ENCODE measurements at regions not wholly inside any gene's neighbourhood (a gene's known extent, or its start where the extent isn't known, plus 50 kb on each side); places are given as distances from the start of the nearest gene placed in this dataset.

GRCh38 chr13:103236213-103236612, 170.0 kb upstream of the SLC10A2 start:
- no peak for DNase-seq

DNA sequence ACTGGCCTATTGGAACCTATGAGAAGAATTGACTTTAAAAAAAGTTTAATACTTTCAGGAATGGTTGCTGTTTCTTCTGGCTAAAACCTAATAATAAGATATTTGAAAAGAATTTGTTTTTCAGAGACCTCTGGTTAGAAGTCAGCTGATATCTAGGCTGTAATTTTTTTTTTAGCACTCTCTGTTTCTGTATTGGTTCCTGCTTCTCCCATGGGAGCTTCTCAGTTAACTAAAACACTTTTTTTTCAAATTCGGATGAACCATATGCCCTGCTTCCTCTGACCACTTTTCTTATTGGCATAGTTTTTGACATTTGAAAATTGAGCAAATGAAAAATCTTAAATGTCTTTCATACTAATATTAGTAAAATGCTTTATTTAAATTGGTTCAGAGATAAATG, 163.5 kb upstream of the SLC10A2 start:
- DNase-seq = no peak

DNA sequence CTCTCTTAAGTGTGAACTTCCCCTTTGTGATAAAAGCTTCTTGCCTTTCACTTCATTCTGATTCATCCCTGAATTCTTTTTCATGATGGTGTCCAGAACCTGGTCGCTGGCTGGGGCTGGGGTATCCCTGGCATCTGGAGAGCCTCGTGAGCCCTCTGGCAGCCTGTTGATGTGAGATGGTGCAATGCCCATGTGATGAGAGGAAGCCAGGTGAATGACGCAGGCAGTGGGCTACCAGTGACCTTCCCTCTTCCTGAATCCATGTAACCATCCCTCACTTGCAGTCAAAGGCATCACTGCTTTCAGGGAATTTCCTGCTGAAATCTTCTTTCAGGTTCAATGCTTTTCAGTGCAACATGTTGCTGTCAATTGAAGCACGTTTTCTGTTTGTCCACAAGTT, 158.6 kb upstream of the SLC10A2 start:
- no peak for DNase-seq

DNA sequence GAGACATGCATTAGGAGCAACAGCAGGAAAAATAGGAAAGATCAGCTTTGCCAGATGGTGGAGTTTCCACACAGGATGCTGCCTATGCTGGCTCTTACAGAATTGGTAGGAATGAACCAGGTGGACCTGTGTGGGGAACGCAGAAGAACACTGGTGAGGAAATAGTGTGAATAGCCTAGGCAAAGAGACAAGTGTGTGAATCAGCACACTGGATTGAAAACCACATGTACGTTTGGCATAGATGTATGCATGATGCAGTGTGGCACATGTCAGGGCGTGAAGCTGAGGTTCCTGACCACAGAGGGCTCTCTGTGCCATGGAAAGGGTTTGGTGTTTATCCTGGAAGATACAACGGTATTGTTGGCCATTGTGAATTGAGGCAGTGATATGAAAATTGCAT, 156.5 kb upstream of the SLC10A2 start:
- DNase-seq = no peak

- no peak for DNase-seq
These were observed 152.0 kb upstream of the SLC10A2 start for GRCh38 chr13:103218253-103218652.

- no peak for DNase-seq
These were observed 146.9 kb upstream of the SLC10A2 start for GRCh38 chr13:103213152-103213551.

- DNase-seq = no peak
These were observed 144.1 kb upstream of the SLC10A2 start for GRCh38 chr13:103210348-103210747.

DNA sequence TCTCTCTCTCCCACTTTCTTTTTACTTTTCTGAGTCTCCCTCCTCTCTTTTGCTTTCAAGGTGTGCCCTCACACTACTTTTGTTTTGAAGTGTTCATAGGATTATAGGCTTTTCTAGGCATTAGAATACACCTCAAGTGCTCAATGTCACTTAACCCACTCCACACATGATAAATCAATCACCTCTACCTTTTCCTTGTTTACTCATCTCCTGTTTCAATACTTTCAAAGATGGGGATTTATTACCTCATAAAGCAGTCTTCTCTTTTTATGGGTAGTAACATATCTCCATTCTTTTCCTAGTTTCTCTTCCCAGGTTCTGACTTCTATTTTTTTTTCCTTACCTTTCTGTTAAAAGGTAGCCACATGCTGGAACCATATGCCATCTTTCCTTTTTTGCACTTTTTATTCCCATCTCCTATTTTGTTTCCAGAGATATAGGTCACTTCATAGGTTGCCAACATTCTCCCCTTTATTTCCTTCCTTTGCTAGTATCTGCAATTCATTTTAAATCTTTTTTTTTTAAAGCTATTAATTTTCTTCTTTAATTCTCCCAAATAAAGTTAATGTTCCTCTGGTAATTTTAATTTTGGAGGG, 137.6 kb upstream of the SLC10A2 start:
- peak in 1 of 14 donors; percentile 73 for DNase-seq

GRCh38 chr13:103200118-103200885, 134.1 kb upstream of the SLC10A2 start:
- DNase-seq = no peak

- no peak for DNase-seq
These were observed 133.3 kb upstream of the SLC10A2 start for GRCh38 chr13:103199380-103200088.

GRCh38 chr13:103196356-103196755, 130.1 kb upstream of the SLC10A2 start:
- no peak for DNase-seq

DNA sequence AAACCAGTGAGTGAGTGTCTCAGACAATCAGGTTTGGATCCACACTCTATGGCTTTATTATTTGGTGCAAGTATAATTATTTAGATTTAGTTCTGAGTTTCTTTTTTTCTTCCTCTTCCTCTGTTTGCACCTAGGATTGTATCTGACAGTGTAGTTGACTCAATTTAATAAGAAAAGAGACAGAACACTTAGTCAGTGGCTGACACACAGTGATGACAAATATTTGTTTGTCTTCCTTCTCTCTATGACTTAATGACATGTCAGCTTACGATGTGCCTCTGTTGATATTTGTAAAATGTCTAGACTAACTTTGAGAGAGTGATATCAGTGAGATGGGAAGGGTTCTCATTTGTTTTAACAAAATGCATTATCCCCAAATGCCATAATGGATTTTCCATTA, 129.5 kb upstream of the SLC10A2 start:
- DNase-seq = no peak

- no peak for DNase-seq
These were observed 128.7 kb upstream of the SLC10A2 start for GRCh38 chr13:103194871-103195270.

DNA sequence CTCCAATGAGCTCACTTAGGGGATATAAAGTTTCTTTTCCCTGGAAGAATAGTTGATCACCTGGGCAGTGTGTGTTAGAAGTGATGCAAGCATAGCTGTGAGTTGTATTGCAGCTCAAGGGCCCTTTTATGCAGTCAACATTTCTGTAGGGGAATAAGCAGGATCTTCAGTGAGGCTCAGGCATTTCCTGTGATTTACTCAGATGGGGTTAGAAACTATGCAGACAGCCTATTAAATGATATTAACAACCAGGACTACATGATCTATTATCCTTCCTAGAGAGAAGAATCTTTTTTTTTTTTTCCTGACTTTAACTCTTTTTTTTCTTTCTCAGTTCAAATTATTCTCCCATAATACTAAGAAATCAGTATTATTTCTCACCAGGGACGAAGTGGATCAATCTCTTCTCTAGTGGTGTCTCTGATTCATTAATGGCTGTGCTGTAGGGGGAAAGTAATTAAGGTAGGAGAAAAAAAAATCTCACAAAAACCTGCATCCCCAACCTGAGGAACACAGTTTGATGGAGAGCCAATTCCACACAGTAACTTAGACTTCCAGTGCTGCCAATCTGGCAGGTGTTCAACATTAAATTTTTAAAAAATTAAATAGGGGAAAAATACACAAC, 126.4 kb upstream of the SLC10A2 start:
- DNase-seq = no peak

GRCh38 chr13:103190841-103191240, 124.6 kb upstream of the SLC10A2 start:
- no peak for DNase-seq

GRCh38 chr13:103188713-103189326, 122.6 kb upstream of the SLC10A2 start:
- peak in 2 of 14 donors; percentile 7 to 46 for DNase-seq

- DNase-seq = no peak
These were observed 121.5 kb upstream of the SLC10A2 start for GRCh38 chr13:103187721-103188156.

DNA sequence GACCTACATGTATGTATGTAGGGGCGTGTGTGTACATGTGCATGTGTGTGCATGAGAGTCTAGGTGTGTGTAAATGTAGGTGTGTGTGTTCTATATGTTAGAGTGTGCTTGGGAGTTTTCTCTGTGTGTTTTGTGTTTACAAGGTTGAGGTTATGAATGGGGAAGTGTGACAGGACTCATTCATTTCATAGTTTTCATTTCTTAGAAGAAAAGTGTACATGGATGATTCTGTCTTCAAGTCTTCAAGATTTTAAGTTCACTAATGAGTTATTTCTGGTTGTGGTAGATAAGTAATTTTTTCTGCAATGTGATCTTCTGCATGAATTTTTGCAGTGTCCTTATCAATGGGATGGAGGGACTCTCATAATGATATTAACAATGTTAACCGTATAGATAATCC, 118.2 kb upstream of the SLC10A2 start:
- no peak for DNase-seq

- peak in 1 of 14 donors; percentile 94 for DNase-seq
These were observed 113.0 kb upstream of the SLC10A2 start for GRCh38 chr13:103178986-103179943.

GRCh38 chr13:103174966-103175365, 108.7 kb upstream of the SLC10A2 start:
- DNase-seq = no peak

DNA sequence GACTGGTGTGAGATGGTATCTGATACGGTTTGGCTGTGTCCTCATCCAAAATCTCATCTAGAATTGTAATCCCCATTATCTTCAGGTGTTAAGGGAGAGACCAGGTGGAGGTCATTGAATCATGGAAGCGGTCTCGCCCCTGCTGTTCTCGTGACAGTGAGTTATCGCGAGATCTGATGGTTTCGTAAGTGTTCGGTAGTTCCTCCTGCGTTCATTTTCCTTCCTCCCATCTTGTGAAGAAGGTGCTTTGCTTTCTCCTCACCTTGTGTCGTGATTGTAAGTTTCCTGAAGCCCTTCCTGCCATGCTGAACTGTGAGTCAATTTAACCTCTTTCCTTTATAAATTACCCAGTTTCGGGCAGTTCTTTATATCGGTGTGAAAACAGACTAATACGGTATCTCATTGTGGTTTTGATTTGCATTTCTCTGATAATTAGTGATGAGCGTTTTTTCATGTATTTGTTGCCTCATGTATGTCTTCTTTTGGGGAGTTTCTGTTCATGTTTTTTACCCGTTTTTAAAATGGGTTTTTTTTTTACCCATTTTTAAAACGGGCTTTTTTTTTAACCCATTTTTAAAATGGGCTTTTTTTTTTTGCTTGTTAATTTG, 102.8 kb upstream of the SLC10A2 start:
- DNase-seq = no peak
